Fibroblast of lung (primary cell): ENCODE measurements at regions not wholly inside any gene's neighbourhood (a gene's known extent, or its start where the extent isn't known, plus 50 kb on each side); places are given as distances from the start of the nearest gene placed in this dataset.

ENCODE experiments used
- DNase-seq, 2 donors: peaks; one replicate each; pipeline versions ENCODE4 v3.0.0 to v3.0.0-alpha.2; 2010; ENCODE audit warnings: low read depth in 2 of 2
- H2AFZ ChIP-seq: 2 replicates; pipeline ENCODE4 v1.5.1; 2012; ENCODE audit warnings: low read length, control low read depth, inconsistent platforms
- H3K27ac ChIP-seq: 2 replicates; pipeline ENCODE4 v1.5.1; 2011; ENCODE audit warnings: low read length, control low read depth; ENCODE audit not compliant: insufficient read depth
- H3K27me3 ChIP-seq: 2 replicates; pipeline ENCODE4 v1.5.1; 2011; ENCODE audit warnings: mild to moderate bottlenecking, low read length; ENCODE audit not compliant: control insufficient read depth, insufficient read depth
- H3K36me3 ChIP-seq: 2 replicates; pipeline ENCODE4 v1.5.1; 2011; ENCODE audit warnings: low read length; ENCODE audit not compliant: control insufficient read depth, insufficient read depth
- H3K4me1 ChIP-seq: 2 replicates; pipeline ENCODE4 v1.5.1; 2011; ENCODE audit warnings: low read length; ENCODE audit not compliant: control insufficient read depth, insufficient read depth; ENCODE audit errors: extremely low read depth
- H3K4me2 ChIP-seq: 2 replicates; pipeline ENCODE4 v1.5.1; 2011; ENCODE audit warnings: low read length, control low read depth; ENCODE audit not compliant: insufficient read depth; ENCODE audit errors: extremely low read depth
- H3K4me3 ChIP-seq, 4 experiments: fragments of 200-600 bp in 1 of 4; sonication (generic) in 1 of 4; replicated peaks in 1 of 4; 2 replicates each; pipeline ENCODE4 v1.5.1; 2011 to 2016; ENCODE audit warnings: low read length in 4 of 4, low read depth in 3 of 4, mild to moderate bottlenecking in 3 of 4, control low read depth in 2 of 4, inconsistent platforms in 1 of 4, mixed read lengths in 1 of 4; ENCODE audit not compliant: insufficient read depth in 1 of 4; ENCODE audit errors: control extremely low read depth in 1 of 4
- H3K79me2 ChIP-seq: 2 replicates; pipeline ENCODE4 v1.5.1; 2012; ENCODE audit warnings: mild to moderate bottlenecking, low read length, inconsistent platforms; ENCODE audit not compliant: control insufficient read depth, insufficient read depth
- H3K9ac ChIP-seq: 2 replicates; pipeline ENCODE4 v1.5.1; 2011; ENCODE audit warnings: mild to moderate bottlenecking, low read length, control low read depth; ENCODE audit not compliant: insufficient read depth
- H3K9me3 ChIP-seq: 2 replicates; pipeline ENCODE4 v1.5.1; 2012; ENCODE audit warnings: low read depth, low read length; ENCODE audit not compliant: control insufficient read depth, insufficient read depth
- H4K20me1 ChIP-seq: 2 replicates; pipeline ENCODE4 v1.5.1; 2011; ENCODE audit warnings: low read length; ENCODE audit not compliant: control insufficient read depth, insufficient read depth; ENCODE audit errors: extremely low read depth
- CTCF ChIP-seq, 2 donors: IDR thresholded peaks in 1 of 2; conservative IDR thresholded peaks in 1 of 2; 1 replicate in 1 of 2; 2 replicates in 1 of 2; pipeline ENCODE4 v1.5.1; 2011 to 2012; ENCODE audit warnings: low read length in 2 of 2, control low read depth in 1 of 2, inconsistent platforms in 1 of 2, low read depth in 1 of 2, mild to moderate bottlenecking in 1 of 2
- EZH2 ChIP-seq: IDR thresholded peaks from 2 replicates; pipeline ENCODE4 v1.5.1; 2012; ENCODE audit warnings: low read length, control low read depth, mild to moderate bottlenecking; ENCODE audit errors: missing control alignments

- Histone ChIP-seq H3K36me3 (no peaks in the 10 kb centered on the region), H4K20me1 (no peaks in the 10 kb centered on the region), H2AFZ (no peak overlapping the region), H3K4me1 (no peaks in the 10 kb centered on the region), H3K27ac (no peak overlapping the region), H3K9me3 (no peaks in the 10 kb centered on the region), H3K79me2 (no peaks in the 10 kb centered on the region), H3K4me3 (no peak overlapping the region), H3K27me3 (peaks cover 4% of the 10 kb centered on the region), H3K4me2 (no peak overlapping the region), H3K9ac (no peak overlapping the region)
- DNase-seq: no peak
- TF ChIP-seq CTCF (conservative IDR thresholded peaks at IDR 0.05 in 1 of 2, IDR thresholded peaks at IDR 0.05 in 1 of 2; ENCODE audit: low read depth in 1 of 2, low read length in 2 of 2) (no peak), EZH2 (no peak)
Measured at GRCh38 chr18:10248738-10249137, 205.7 kb upstream of the APCDD1 start.

GRCh38 chr18:10249270-10249669 lies 205.2 kb upstream of the APCDD1 start:
- Histone ChIP-seq H3K27me3 (peaks cover 4% of the 10 kb centered on the region), H3K36me3 (no peaks in the 10 kb centered on the region), H3K4me3 (no peak overlapping the region), H3K9ac (no peak overlapping the region), H3K4me1 (no peaks in the 10 kb centered on the region), H3K9me3 (no peaks in the 10 kb centered on the region), H3K4me2 (no peak overlapping the region), H4K20me1 (no peaks in the 10 kb centered on the region), H3K79me2 (no peaks in the 10 kb centered on the region), H3K27ac (no peak overlapping the region), H2AFZ (no peak overlapping the region)
- DNase-seq: no peak
- TF ChIP-seq CTCF (conservative IDR thresholded peaks at IDR 0.05 in 1 of 2, IDR thresholded peaks at IDR 0.05 in 1 of 2; ENCODE audit: low read depth in 1 of 2, low read length in 2 of 2) (no peak), EZH2 (no peak)

GRCh38 chr18:10249801-10250200 lies 204.6 kb upstream of the APCDD1 start:
- Histone ChIP-seq H3K4me3 (no peak overlapping the region), H3K36me3 (no peaks in the 10 kb centered on the region), H2AFZ (no peak overlapping the region), H4K20me1 (no peaks in the 10 kb centered on the region), H3K27me3 (peaks cover 4% of the 10 kb centered on the region), H3K4me2 (no peak overlapping the region), H3K27ac (no peak overlapping the region), H3K4me1 (no peaks in the 10 kb centered on the region), H3K9me3 (no peaks in the 10 kb centered on the region), H3K79me2 (no peaks in the 10 kb centered on the region), H3K9ac (no peak overlapping the region)
- TF ChIP-seq EZH2: no peak
- no peak for TF ChIP-seq CTCF (conservative IDR thresholded peaks at IDR 0.05 in 1 of 2, IDR thresholded peaks at IDR 0.05 in 1 of 2; ENCODE audit: low read depth in 1 of 2, low read length in 2 of 2)
- DNase-seq: no peak
